Thyroid gland (tissue), 4 donors: ENCODE measurements at regions not wholly inside any gene's neighbourhood (a gene's known extent, or its start where the extent isn't known, plus 50 kb on each side); places are given as distances from the start of the nearest gene placed in this dataset.

Experiments
- CTCF ChIP-seq, 6 experiments: fragments of 200-600 bp in 3 of 6; fragments of 450-650 bp in 3 of 6; sonication (generic) in 3 of 6; IDR thresholded peaks; one replicate each; pipeline ENCODE4 v1.5.1; 2016 to 2019; ENCODE audit warnings: antibody characterized with exemption in 6 of 6, mild to moderate bottlenecking in 2 of 6, inconsistent platforms in 1 of 6, moderate library complexity in 1 of 6
- POLR2A ChIP-seq, 2 donors: fragments of 450-650 bp; IDR thresholded peaks; one replicate each; pipeline ENCODE4 v1.6.1; 2017; ENCODE audit warnings: antibody characterized with exemption in 2 of 2, mild to moderate bottlenecking in 2 of 2, moderate library complexity in 1 of 2

- no peak for TF ChIP-seq CTCF (IDR thresholded peaks at IDR 0.05)
- no peak for TF ChIP-seq POLR2A (IDR thresholded peaks at IDR 0.05)
These were observed 200.1 kb downstream of the NDFIP2 start for GRCh38 chr13:79681069-79681468.
